GM12864 (cell line): ENCODE measurements at regions not wholly inside any gene's neighbourhood (a gene's known extent, or its start where the extent isn't known, plus 50 kb on each side); places are given as distances from the start of the nearest gene placed in this dataset.

Experiments used
- DNase-seq: peaks from one replicate; pipeline ENCODE4 v3.0.0-alpha.2; 2011; ENCODE audit warnings: low read depth
- H3K4me3 ChIP-seq: 2 replicates; pipeline ENCODE4 v1.5.1; 2011; ENCODE audit warnings: mild to moderate bottlenecking, low read depth, low read length, control low read depth
- TF ChIP-seq, protein P1 (sequence below): IDR thresholded peaks from 2 replicates; pipeline ENCODE4 v1.5.1; 2011; ENCODE audit warnings: low read depth, mild to moderate bottlenecking, moderate library complexity, low read length, control low read depth, inconsistent platforms; ENCODE audit errors: missing control alignments

DNA sequence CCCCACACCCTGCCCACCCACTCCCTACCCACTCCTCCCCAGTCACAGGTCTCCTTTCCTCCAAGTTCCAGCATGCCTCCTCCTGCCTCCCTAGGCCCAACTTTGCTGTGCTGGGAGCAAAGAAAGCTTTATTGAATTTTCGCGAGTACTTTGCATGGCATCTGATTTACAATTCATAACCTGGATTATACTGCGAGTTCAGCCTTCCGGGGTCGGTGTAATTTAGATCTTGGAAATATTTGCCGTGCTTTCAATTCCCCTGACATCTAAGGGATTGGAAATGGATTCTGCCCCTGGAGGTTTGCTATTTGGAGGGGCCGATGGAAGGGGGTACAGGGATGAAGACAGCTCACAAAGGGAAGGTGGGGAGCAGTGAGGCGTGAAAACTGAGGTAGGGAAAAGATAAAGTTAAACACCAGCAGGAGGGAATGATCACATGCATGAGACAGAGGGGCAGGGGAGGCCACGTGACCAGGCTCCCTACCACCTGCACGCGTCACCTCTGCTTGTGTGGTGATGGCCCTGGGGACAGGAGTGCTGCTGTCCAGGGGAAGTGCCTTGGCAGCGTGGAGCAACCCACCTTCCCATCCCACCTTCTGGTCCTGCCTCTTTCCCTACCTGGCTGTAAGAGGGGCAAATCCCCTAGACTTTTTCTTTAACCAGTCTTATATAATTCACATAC, 132.3 kb upstream of the RPL38 start:
- no peak overlapping the region for H3K4me3 ChIP-seq
- DNase-seq: no peak
- TF ChIP-seq, protein P1, sequence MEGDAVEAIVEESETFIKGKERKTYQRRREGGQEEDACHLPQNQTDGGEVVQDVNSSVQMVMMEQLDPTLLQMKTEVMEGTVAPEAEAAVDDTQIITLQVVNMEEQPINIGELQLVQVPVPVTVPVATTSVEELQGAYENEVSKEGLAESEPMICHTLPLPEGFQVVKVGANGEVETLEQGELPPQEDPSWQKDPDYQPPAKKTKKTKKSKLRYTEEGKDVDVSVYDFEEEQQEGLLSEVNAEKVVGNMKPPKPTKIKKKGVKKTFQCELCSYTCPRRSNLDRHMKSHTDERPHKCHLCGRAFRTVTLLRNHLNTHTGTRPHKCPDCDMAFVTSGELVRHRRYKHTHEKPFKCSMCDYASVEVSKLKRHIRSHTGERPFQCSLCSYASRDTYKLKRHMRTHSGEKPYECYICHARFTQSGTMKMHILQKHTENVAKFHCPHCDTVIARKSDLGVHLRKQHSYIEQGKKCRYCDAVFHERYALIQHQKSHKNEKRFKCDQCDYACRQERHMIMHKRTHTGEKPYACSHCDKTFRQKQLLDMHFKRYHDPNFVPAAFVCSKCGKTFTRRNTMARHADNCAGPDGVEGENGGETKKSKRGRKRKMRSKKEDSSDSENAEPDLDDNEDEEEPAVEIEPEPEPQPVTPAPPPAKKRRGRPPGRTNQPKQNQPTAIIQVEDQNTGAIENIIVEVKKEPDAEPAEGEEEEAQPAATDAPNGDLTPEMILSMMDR: no peak

DNA sequence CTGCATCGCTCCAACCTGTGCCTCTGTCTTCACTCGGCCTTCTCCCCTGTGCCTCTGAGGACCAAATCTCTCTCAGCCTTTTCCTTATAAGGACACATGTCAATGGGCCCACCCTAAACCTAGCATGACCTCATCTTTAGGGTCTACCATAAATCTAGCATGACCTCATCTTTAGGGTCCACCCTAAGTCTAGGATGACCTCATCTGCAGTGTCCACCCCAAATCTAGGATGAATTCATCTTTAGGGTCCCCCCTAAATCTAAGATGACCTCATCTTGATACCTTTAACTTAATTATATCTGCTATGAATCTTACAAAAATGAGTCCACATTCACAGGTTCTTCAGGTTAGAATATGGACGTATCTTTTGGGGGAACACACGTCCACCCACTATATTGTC, 131.1 kb upstream of the RPL38 start:
- DNase-seq: no peak
- no peak overlapping the region for H3K4me3 ChIP-seq
- TF ChIP-seq, protein P1: no peak

DNA sequence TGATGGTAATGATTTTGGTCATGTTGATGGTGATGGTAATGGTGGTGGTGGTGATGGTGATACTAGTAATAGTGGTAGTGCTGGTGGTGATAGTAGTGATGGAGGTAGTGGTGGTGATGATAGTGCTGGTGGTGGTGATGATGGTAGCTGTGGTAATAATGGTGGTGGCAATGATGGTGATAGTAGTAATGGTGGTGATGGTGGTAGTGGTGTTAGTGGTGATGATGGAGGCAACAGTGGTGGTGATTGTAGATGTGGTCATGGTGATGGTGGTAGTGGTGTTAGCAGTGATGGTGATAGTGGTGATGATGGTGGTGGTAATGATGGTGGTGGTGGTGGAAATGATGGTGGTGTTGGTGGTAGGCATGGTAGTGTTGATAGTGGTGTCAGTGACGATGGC, 127.0 kb upstream of the RPL38 start:
- H3K4me3 ChIP-seq: no peak overlapping the region
- DNase-seq: no peak
- TF ChIP-seq, protein P1: no peak

DNA sequence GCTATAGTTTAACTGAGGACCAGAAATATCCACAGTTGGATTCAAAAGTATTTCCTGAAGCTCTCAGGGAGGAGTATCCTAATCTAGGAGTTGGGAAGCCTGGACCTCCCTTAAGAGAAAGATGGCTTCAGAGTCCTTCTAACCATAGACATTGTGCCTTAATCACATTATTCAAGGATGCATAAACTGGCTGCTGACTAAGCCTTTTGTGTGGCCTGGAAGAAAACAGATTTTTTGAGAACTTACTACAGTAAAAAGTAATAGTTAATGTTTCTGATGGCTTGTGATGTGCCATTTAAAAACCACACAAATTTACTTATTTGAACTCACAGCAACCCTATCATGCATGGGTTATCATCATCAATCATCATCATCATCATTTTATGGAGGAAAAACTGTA, 126.2 kb upstream of the RPL38 start:
- H3K4me3 ChIP-seq: no peak overlapping the region
- TF ChIP-seq, protein P1: no peak
- DNase-seq: no peak

DNA sequence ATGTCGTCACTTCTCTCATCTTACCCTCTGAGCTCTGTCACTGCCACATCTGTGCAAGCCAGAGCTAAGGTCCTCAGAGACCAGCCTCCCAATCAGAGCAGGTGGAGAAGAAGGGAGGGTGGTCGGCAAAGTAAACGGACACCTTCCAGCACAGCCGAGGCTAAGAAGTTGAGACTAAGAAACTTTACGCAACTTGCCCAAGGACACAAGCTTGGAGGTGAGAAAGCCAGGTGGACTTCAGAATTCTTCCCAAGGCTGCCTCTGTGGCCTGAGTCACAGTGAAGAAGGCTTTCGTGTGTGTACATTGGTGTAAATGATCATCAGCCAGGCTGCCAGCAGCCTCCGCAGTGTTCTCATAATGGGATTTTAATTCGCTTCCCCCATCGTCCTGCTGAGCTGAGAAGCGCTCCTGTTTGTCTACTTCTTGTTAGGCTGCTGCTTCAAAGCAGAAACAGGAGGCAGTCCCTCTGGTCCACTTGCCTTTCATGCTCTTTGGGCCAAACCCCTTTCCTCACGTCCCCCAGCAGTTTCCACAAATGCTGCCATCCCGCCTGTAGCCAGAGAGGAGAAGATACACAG, 125.0 kb upstream of the RPL38 start:
- TF ChIP-seq, protein P1: no peak
- H3K4me3 ChIP-seq: no peak overlapping the region
- DNase-seq: no peak

DNA sequence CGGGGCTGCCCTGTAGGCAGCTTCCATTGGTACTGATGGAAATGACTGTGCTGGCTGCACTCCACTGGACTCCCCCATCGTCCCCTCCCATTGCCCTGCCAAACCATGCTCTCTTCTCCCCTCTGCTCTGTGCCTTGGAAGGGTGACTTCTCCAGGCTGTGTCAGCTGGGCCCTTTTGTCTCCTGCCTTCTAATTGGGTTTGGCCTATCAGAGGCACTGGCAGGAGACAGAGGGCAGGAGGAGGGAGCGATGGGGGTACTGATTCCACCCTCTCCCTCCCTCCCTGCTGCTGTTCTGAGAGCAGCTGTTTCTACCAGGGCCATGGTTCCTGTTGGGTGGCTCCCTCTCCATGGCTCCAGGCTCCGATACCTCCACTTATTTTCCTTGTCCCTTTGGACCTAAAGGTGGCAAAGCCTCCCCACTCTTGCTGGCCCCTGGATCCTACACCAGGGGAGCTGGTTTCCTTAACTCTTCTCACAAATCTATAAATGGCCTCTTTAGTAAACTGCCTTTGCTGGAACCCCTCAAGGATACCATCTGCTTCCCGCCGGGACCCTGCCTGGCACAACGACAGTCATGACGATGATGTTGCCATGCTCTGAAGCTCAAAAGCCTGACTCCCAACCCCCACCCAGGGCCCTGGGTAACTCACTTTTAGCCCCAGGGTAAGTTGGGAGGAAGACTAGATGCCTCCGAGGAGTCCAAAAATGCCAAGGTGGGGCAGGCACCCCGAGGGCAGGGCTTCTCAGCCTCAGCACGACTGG, 123.8 kb upstream of the RPL38 start:
- DNase-seq: no peak
- TF ChIP-seq, protein P1: no peak
- H3K4me3 ChIP-seq: no peak overlapping the region
